H1 (cell line): ENCODE measurements at regions not wholly inside any gene's neighbourhood (a gene's known extent, or its start where the extent isn't known, plus 50 kb on each side); places are given as distances from the start of the nearest gene placed in this dataset.

ENCODE experiments used
- CBX5 ChIP-seq: fragments of 300-800, 300-1000 bp; sonication (generic); IDR thresholded peaks from 2 replicates; pipeline ENCODE4 v1.7.1; 2016; ENCODE audit warnings: antibody characterized with exemption, low read length, low read depth
- CHD2 ChIP-seq: IDR thresholded peaks from 2 replicates; pipeline ENCODE4 v1.6.1; 2012; ENCODE audit warnings: low read length, improper control_type of control experiment
- CTCF ChIP-seq, 3 experiments: IDR thresholded peaks; 1 replicate in 2 of 3; 2 replicates in 1 of 3; pipeline versions ENCODE4 v1.5.1 to v1.6.1; 2011; ENCODE audit warnings: low read length in 3 of 3, mild to moderate bottlenecking in 3 of 3, inconsistent platforms in 2 of 3, low read depth in 1 of 3, moderate library complexity in 1 of 3; ENCODE audit not compliant: insufficient read depth in 1 of 3; ENCODE audit errors: control extremely low read depth in 1 of 3
- POLR2A ChIP-seq, 2 experiments: IDR thresholded peaks; 1 replicate in 1 of 2; 2 replicates in 1 of 2; pipeline ENCODE4 v1.6.1; 2011; ENCODE audit warnings: low read depth in 2 of 2, low read length in 2 of 2, mild to moderate bottlenecking in 2 of 2; ENCODE audit errors: control extremely low read depth in 1 of 2
- POLR2AphosphoS5 ChIP-seq: IDR thresholded peaks from 2 replicates; pipeline ENCODE4 v1.6.1; 2011; ENCODE audit warnings: low read depth, low read length
- RAD21 ChIP-seq, 2 experiments: IDR thresholded peaks in 1 of 2; conservative IDR thresholded peaks in 1 of 2; 2 replicates each; pipeline ENCODE4 v1.6.1; 2011; ENCODE audit warnings: low read depth in 2 of 2, low read length in 2 of 2, improper control_type of control experiment in 1 of 2, inconsistent platforms in 1 of 2, mild to moderate bottlenecking in 1 of 2, moderate library complexity in 1 of 2
- TF ChIP-seq, protein P1 (sequence below): IDR thresholded peaks from 2 replicates; pipeline ENCODE4 v1.6.1; 2011; ENCODE audit warnings: low read length, improper control_type of control experiment
- TF ChIP-seq, protein P2 (sequence below): IDR thresholded peaks from 2 replicates; pipeline ENCODE4 v1.6.1; 2011; ENCODE audit warnings: low read depth, mild to moderate bottlenecking, low read length; ENCODE audit not compliant: insufficient read depth

DNA sequence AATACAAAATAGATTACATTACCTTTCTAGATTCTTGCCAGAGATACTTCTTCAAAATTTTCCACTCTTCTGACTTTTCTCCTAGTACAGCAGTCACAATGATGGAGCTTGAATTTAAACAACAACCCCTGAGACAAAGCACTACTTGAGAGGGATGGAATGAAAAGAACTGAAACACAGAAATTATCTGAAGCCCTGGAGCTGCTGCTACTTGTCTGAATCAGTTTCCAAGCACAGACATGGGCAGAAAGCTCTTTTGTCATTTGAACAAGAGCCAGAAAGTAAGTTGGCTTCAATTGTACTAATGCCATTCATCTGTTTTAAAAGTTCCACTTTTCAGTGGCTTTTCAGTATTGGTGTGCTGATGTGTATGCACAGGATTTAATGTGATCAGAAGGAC lies 718.5 kb upstream of the ARPP21 start:
- TF ChIP-seq, protein P1, sequence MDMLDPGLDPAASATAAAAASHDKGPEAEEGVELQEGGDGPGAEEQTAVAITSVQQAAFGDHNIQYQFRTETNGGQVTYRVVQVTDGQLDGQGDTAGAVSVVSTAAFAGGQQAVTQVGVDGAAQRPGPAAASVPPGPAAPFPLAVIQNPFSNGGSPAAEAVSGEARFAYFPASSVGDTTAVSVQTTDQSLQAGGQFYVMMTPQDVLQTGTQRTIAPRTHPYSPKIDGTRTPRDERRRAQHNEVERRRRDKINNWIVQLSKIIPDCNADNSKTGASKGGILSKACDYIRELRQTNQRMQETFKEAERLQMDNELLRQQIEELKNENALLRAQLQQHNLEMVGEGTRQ, result no peak
- TF ChIP-seq POLR2A (IDR thresholded peaks at IDR 0.05; ENCODE audit: control extremely low read depth in 1 of 2, low read depth in 2 of 2, low read length in 2 of 2) (no peak), POLR2AphosphoS5 (no peak), RAD21 (IDR thresholded peaks at IDR 0.05 in 1 of 2, conservative IDR thresholded peaks at IDR 0.05 in 1 of 2; ENCODE audit: low read depth in 2 of 2, low read length in 2 of 2) (no peak), CTCF (IDR thresholded peaks at IDR 0.05; ENCODE audit: control extremely low read depth in 1 of 3, insufficient read depth in 1 of 3, low read depth in 1 of 3, low read length in 3 of 3) (no peak), CHD2 (no peak), CBX5 (no peak)
- TF ChIP-seq, protein P2, sequence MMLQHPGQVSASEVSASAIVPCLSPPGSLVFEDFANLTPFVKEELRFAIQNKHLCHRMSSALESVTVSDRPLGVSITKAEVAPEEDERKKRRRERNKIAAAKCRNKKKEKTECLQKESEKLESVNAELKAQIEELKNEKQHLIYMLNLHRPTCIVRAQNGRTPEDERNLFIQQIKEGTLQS, result no peak
